HepG2 (cell line): ENCODE measurements at regions not wholly inside any gene's neighbourhood (a gene's known extent, or its start where the extent isn't known, plus 50 kb on each side); places are given as distances from the start of the nearest gene placed in this dataset.

ENCODE experiments used
- ATAC-seq: fragments of 200-7000 bp; cut with Tn5 transposase; 3 replicates; pipeline ENCODE4 v1.9.1; 2020; ENCODE audit warnings: mild to moderate bottlenecking, moderate library complexity
- BruUV-seq: library from RNA; stranded (reverse); fragments of 400-500 nt; replicated peaks from 2 replicates; lab custom pipeline; 2021; lab: Mats Ljungman, UMichigan
- CTCF ChIA-PET: fragments of 300-600 bp; formaldehyde crosslinking; extraction: SDS; loops from one replicate; lab custom pipeline; 2021; ENCODE audit warnings: low total read pairs, inconsistent platforms, low intra/inter-chr PET ratio; lab: Yijun Ruan, JAX
- POLR2A ChIA-PET: fragments of 350-600 bp; sonication (Branson Sonifier 250); formaldehyde crosslinking; loops from one replicate; lab custom pipeline; 2020; ENCODE audit warnings: antibody characterized with exemption, inconsistent platforms; lab: Yijun Ruan, JAX
- DNase-seq: peaks from one replicate; pipeline ENCODE4 v3.0.0-alpha.2; 2015; ENCODE audit warnings: low spot score
- FAIRE-seq: peaks from 3 replicates; lab custom pipeline; 2011; peaks lifted over from hg19 to GRCh38; lab: Jason Lieb, UNC
- H2AFZ ChIP-seq: one replicate; pipeline ENCODE4 v1.6.1; 2011; ENCODE audit warnings: low read length, inconsistent platforms
- H3K27ac ChIP-seq: fragments of 300-600 bp; 3 replicates; pipeline ENCODE4 v1.8.0; 2011; ENCODE audit warnings: mixed run types, mild to moderate bottlenecking, mixed read lengths, low read length, inconsistent platforms; ENCODE audit not compliant: insufficient read depth; ENCODE audit errors: extremely low read length
- H3K27me3 ChIP-seq, 2 experiments: fragments of 200-600 bp in 1 of 2; 2 replicates in 1 of 2; 3 replicates in 1 of 2; pipeline versions ENCODE4 v1.6.0 to v1.8.0; 2011; ENCODE audit warnings: low read length in 2 of 2, mild to moderate bottlenecking in 2 of 2, moderate library complexity in 2 of 2, inconsistent platforms in 1 of 2; ENCODE audit not compliant: insufficient read depth in 2 of 2, control insufficient read depth in 1 of 2
- H3K36me3 ChIP-seq, 2 experiments: fragments of 200-600 bp in 1 of 2; replicated peaks in 1 of 2; 2 replicates in 1 of 2; 3 replicates in 1 of 2; pipeline versions ENCODE4 v1.5.1 to v1.8.0; 2011; ENCODE audit warnings: low read length in 2 of 2, inconsistent platforms in 1 of 2; ENCODE audit not compliant: insufficient read depth in 2 of 2, control insufficient read depth in 1 of 2
- H3K4me1 ChIP-seq: 2 replicates; pipeline ENCODE4 v1.5.1; 2012; ENCODE audit warnings: low read length, inconsistent platforms; ENCODE audit not compliant: insufficient read depth
- H3K4me2 ChIP-seq: 2 replicates; pipeline ENCODE4 v1.6.0; 2011; ENCODE audit warnings: low read depth, low read length, inconsistent platforms
- H3K4me3 ChIP-seq, 3 experiments: fragments of 200-600 bp in 1 of 3; sonication (generic), shearing (Covaris generic) in 1 of 3; replicated peaks in 1 of 3; 2 replicates each; pipeline ENCODE4 v1.5.1; 2011 to 2016; ENCODE audit warnings: low read length in 3 of 3, inconsistent platforms in 2 of 3, low read depth in 2 of 3, mild to moderate bottlenecking in 2 of 3, control low read depth in 1 of 3, mixed read lengths in 1 of 3; ENCODE audit not compliant: insufficient read depth in 1 of 3
- H3K79me2 ChIP-seq: one replicate; pipeline ENCODE4 v1.6.1; 2011; ENCODE audit warnings: low read length, inconsistent platforms; ENCODE audit not compliant: insufficient read depth
- H3K9ac ChIP-seq: 2 replicates; pipeline ENCODE4 v1.6.0; 2011; ENCODE audit warnings: mild to moderate bottlenecking, low read depth, low read length, inconsistent platforms; ENCODE audit not compliant: insufficient read depth
- H3K9me3 ChIP-seq: 2 replicates; pipeline ENCODE4 v1.5.1; 2012; ENCODE audit warnings: mild to moderate bottlenecking, low read length
- H4K20me1 ChIP-seq: 2 replicates; pipeline ENCODE4 v1.6.0; 2011; ENCODE audit warnings: inconsistent platforms, mild to moderate bottlenecking, low read length, moderate library complexity; ENCODE audit not compliant: insufficient read depth
- FOXA1 ChIP-seq, 2 experiments: fragments of 450-650 bp in 1 of 2; sonication (generic) in 1 of 2; formaldehyde crosslinking in 1 of 2; IDR thresholded peaks; 2 replicates each; pipeline versions ENCODE4 v1.4.0 to v1.6.1; 2016 to 2020; ENCODE audit warnings: missing genetic modification reagents in 1 of 2
- HIVEP1 ChIP-seq: sonication (generic); formaldehyde crosslinking; IDR thresholded peaks from 2 replicates; pipeline ENCODE4 v1.4.0; 2020; ENCODE audit warnings: mild to moderate bottlenecking, missing genetic modification reagents
- NFE2L2 ChIP-seq: fragments of 150-350 bp; IDR thresholded peaks from 2 replicates; pipeline ENCODE4 v1.6.1; 2014; ENCODE audit warnings: low read length
- ZBTB33 ChIP-seq: sonication (generic); formaldehyde crosslinking; IDR thresholded peaks from 2 replicates; pipeline ENCODE4 v1.4.0; 2020; ENCODE audit warnings: missing genetic modification reagents
- WGBS: methylation state at CpG from one replicate; pipeline ENCODE4 v1.1.6; 2017; ENCODE audit warnings: low lambda C conversion rate; 5-methylcytosine and 5-hydroxymethylcytosine counted together
- in situ Hi-C: cut with HindIII; loops from 2 replicates; pipeline ENCODE4 v1.10.0; 2017; ENCODE audit warnings: low pct_unique_long_range_greater_than_20kb; ENCODE audit not compliant: extremely low pct_ligation_motif_present
- intact Hi-C: fragments of 100-400 bp; cut with micrococcal nuclease; formaldehyde crosslinking; loops from one replicate; pipeline ENCODE4 v1.10.0; 2022; ENCODE audit not compliant: unreplicated experiment
- TF ChIP-seq, protein P1 (sequence below): IDR thresholded peaks from 2 replicates; pipeline ENCODE4 v1.6.1; 2016; ENCODE audit warnings: low read depth, missing genetic modification reagents, missing compliant biosample characterization

- TF ChIP-seq, protein P1, sequence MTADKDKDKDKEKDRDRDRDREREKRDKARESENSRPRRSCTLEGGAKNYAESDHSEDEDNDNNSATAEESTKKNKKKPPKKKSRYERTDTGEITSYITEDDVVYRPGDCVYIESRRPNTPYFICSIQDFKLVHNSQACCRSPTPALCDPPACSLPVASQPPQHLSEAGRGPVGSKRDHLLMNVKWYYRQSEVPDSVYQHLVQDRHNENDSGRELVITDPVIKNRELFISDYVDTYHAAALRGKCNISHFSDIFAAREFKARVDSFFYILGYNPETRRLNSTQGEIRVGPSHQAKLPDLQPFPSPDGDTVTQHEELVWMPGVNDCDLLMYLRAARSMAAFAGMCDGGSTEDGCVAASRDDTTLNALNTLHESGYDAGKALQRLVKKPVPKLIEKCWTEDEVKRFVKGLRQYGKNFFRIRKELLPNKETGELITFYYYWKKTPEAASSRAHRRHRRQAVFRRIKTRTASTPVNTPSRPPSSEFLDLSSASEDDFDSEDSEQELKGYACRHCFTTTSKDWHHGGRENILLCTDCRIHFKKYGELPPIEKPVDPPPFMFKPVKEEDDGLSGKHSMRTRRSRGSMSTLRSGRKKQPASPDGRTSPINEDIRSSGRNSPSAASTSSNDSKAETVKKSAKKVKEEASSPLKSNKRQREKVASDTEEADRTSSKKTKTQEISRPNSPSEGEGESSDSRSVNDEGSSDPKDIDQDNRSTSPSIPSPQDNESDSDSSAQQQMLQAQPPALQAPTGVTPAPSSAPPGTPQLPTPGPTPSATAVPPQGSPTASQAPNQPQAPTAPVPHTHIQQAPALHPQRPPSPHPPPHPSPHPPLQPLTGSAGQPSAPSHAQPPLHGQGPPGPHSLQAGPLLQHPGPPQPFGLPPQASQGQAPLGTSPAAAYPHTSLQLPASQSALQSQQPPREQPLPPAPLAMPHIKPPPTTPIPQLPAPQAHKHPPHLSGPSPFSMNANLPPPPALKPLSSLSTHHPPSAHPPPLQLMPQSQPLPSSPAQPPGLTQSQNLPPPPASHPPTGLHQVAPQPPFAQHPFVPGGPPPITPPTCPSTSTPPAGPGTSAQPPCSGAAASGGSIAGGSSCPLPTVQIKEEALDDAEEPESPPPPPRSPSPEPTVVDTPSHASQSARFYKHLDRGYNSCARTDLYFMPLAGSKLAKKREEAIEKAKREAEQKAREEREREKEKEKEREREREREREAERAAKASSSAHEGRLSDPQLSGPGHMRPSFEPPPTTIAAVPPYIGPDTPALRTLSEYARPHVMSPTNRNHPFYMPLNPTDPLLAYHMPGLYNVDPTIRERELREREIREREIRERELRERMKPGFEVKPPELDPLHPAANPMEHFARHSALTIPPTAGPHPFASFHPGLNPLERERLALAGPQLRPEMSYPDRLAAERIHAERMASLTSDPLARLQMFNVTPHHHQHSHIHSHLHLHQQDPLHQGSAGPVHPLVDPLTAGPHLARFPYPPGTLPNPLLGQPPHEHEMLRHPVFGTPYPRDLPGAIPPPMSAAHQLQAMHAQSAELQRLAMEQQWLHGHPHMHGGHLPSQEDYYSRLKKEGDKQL (CRISPR knock-in tag), result no peak
- no peak for TF ChIP-seq HIVEP1
Observed at GRCh38 chr3:181998828-181999227, 287.1 kb downstream of the SOX2 start (continued).

- H3K9ac ChIP-seq, result no peak overlapping the region
- H3K36me3 ChIP-seq, result no peaks in the 10 kb centered on the region
- WGBS, result 13% methylated on average over 6 of the region's 6 CpGs
- no peak overlapping the region for H3K4me2 ChIP-seq
- no peaks in the 10 kb centered on the region for H3K4me1 ChIP-seq
- POLR2A ChIA-PET, result no interaction called here
- ATAC-seq (no peak), DNase-seq (no peak), FAIRE-seq (no peak)
- no peaks in the 10 kb centered on the region for H3K79me2 ChIP-seq
- no peaks in the 10 kb centered on the region for H3K9me3 ChIP-seq
- no peak overlapping the region for H3K4me3 ChIP-seq
- CTCF ChIA-PET, result no interaction called here
- intact Hi-C loops, result no loop called here
- TF ChIP-seq NFE2L2 (no peak), FOXA1 (IDR thresholded peaks at IDR 0.05) (no peak), FOXA1 (CRISPR knock-in tag; IDR thresholded peaks at IDR 0.05) (no peak), ZBTB33 (CRISPR knock-in tag) (no peak)
- H3K27me3 ChIP-seq, result no peaks in the 10 kb centered on the region
- H4K20me1 ChIP-seq, result no peaks in the 10 kb centered on the region
- in situ Hi-C loops, result no loop called here
- no peak overlapping the region for H2AFZ ChIP-seq
- H3K27ac ChIP-seq, result no peak overlapping the region
- BruUV-seq, result no TSS peak
Observed at GRCh38 chr3:181999314-181999713, 287.6 kb downstream of the SOX2 start.
